OCI-LY3 (cell line): ENCODE measurements at regions not wholly inside any gene's neighbourhood (a gene's known extent, or its start where the extent isn't known, plus 50 kb on each side); places are given as distances from the start of the nearest gene placed in this dataset.
A peak's percentile ranks its signal among the peaks of the same experiment; 100 is the strongest.

ENCODE experiments used
- H2AFZ ChIP-seq: fragments of 200-600, 300-600 bp; shearing (Covaris generic); 2 replicates; pipeline ENCODE4 v1.6.0; 2014; ENCODE audit warnings: antibody characterized with exemption, low read depth, low read length
- H3K27ac ChIP-seq: fragments of 200-600, 300-600 bp; sonication (generic); 2 replicates; pipeline ENCODE4 v1.5.1; 2014; ENCODE audit warnings: mild to moderate bottlenecking, low read length, moderate library complexity, mixed read lengths
- H3K27me3 ChIP-seq: fragments of 200-600, 300-600 bp; sonication (generic); 2 replicates; pipeline ENCODE4 v1.6.1; 2014; ENCODE audit warnings: low read depth, low read length, mixed read lengths
- H3K36me3 ChIP-seq: fragments of 200-600, 300-600 bp; sonication (generic); replicated peaks from 2 replicates; pipeline ENCODE3; 2014; ENCODE audit warnings: low read depth, low read length, mixed read lengths
- H3K4me1 ChIP-seq: fragments of 300-600, 200-600 bp; sonication (generic); 2 replicates; pipeline ENCODE4 v1.6.1; 2014; ENCODE audit warnings: low read length, mixed read lengths
- H3K4me2 ChIP-seq: fragments of 200-600, 300-600 bp; sonication (generic); 2 replicates; pipeline ENCODE4 v1.6.1; 2014; ENCODE audit warnings: low read length, mixed read lengths
- H3K4me3 ChIP-seq: fragments of 300-600, 200-600 bp; sonication (generic); 2 replicates; pipeline ENCODE4 v1.5.1; 2014; ENCODE audit warnings: antibody characterized with exemption, mild to moderate bottlenecking, low read length, moderate library complexity
- H3K79me2 ChIP-seq: fragments of 300-600, 200-600 bp; shearing (Covaris generic); 2 replicates; pipeline ENCODE4 v1.6.1; 2014; ENCODE audit warnings: mild to moderate bottlenecking, low read length, mixed read lengths
- H3K9ac ChIP-seq: fragments of 300-600, 200-600 bp; shearing (Covaris generic); 2 replicates; pipeline ENCODE4 v1.6.0; 2014; ENCODE audit warnings: mild to moderate bottlenecking, low read length, moderate library complexity
- H3K9me3 ChIP-seq: fragments of 200-600, 300-600 bp; shearing (Covaris generic); 2 replicates; pipeline ENCODE4 v1.6.1; 2014; ENCODE audit warnings: low read length, mixed read lengths; ENCODE audit not compliant: insufficient read depth
- H4K20me1 ChIP-seq: fragments of 200-600, 300-600 bp; sonication (generic); 2 replicates; pipeline ENCODE4 v1.6.1; 2016; ENCODE audit warnings: low read length, mixed read lengths; ENCODE audit not compliant: insufficient read depth
- CTCF ChIP-seq: fragments of 200-600, 300-600 bp; sonication (generic); IDR thresholded peaks from 2 replicates; pipeline ENCODE4 v1.5.1; 2014; ENCODE audit warnings: antibody characterized with exemption, low read length, low read depth
- EZH2phosphoT487 ChIP-seq: fragments of 200-600 bp; shearing (Covaris generic); IDR thresholded peaks from 2 replicates; pipeline ENCODE4 v1.6.1; 2018; ENCODE audit warnings: antibody characterized with exemption, mixed run types, low read depth

DNA sequence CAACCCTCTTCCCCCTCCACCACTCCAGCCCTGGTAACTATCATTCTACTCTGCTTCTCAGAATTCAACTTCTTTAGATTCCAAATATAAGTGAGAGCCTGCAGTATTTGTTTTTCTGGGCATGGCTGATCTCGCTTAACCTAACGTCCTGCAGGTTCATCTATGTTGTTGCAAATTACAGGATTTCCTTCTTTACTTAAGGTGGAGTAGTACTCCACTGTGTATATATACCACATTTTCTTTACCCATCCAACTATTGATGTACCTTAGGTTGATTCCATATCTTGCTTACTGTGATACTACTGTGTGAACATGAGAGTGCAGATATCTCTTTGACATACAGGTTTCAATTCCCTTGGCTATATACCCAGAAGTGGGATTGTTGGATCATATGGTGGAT lies 106.3 kb upstream of the ZNF366 start:
- no peak overlapping the region for H2AFZ ChIP-seq
- no peak overlapping the region for H3K4me2 ChIP-seq
- no peak for TF ChIP-seq CTCF
- no peak for TF ChIP-seq EZH2phosphoT487

GRCh38 chr5:72612810-72613209 lies 105.6 kb upstream of the ZNF366 start:
- H4K20me1 ChIP-seq = no peaks in the 10 kb centered on the region
- TF ChIP-seq EZH2phosphoT487 (no peak), CTCF (no peak)
- H2AFZ ChIP-seq = no peak overlapping the region
- no peak overlapping the region for H3K4me2 ChIP-seq
- H3K27me3 ChIP-seq = no peaks in the 10 kb centered on the region
- no peaks in the 10 kb centered on the region for H3K4me1 ChIP-seq
- H3K4me3 ChIP-seq = no peak overlapping the region
- no peak overlapping the region for H3K9ac ChIP-seq
- H3K36me3 ChIP-seq = no peaks in the 10 kb centered on the region
- no peaks in the 10 kb centered on the region for H3K9me3 ChIP-seq
- no peaks in the 10 kb centered on the region for H3K79me2 ChIP-seq
- H3K27ac ChIP-seq = no peak overlapping the region

More for the DNA sequence above, 106.3 kb upstream of the ZNF366 start:
- Histone ChIP-seq H3K4me1 (no peaks in the 10 kb centered on the region), H4K20me1 (no peaks in the 10 kb centered on the region), H3K79me2 (no peaks in the 10 kb centered on the region), H3K9ac (no peak overlapping the region), H3K36me3 (no peaks in the 10 kb centered on the region), H3K27me3 (no peaks in the 10 kb centered on the region), H3K27ac (no peak overlapping the region), H3K4me3 (no peak overlapping the region), H3K9me3 (no peaks in the 10 kb centered on the region)

GRCh38 chr5:72611118-72611730 lies 104.0 kb upstream of the ZNF366 start:
- H4K20me1 ChIP-seq = no peaks in the 10 kb centered on the region
- H2AFZ ChIP-seq = no peak overlapping the region
- no peaks in the 10 kb centered on the region for H3K27me3 ChIP-seq
- H3K27ac ChIP-seq = no peak overlapping the region
- H3K79me2 ChIP-seq = no peaks in the 10 kb centered on the region
- no peaks in the 10 kb centered on the region for H3K4me1 ChIP-seq
- no peak overlapping the region for H3K4me2 ChIP-seq
- H3K9me3 ChIP-seq = no peaks in the 10 kb centered on the region
- H3K36me3 ChIP-seq = no peaks in the 10 kb centered on the region
- no peak for TF ChIP-seq EZH2phosphoT487
- TF ChIP-seq CTCF = peak; percentile 75
- H3K9ac ChIP-seq = no peak overlapping the region
- H3K4me3 ChIP-seq = no peak overlapping the region

GRCh38 chr5:72608926-72609325 lies 101.7 kb upstream of the ZNF366 start:
- Histone ChIP-seq H3K9ac (no peak overlapping the region), H3K79me2 (no peaks in the 10 kb centered on the region), H3K4me3 (no peak overlapping the region), H2AFZ (no peak overlapping the region), H4K20me1 (no peaks in the 10 kb centered on the region), H3K4me2 (no peak overlapping the region), H3K27ac (no peak overlapping the region), H3K4me1 (no peaks in the 10 kb centered on the region), H3K27me3 (no peaks in the 10 kb centered on the region), H3K9me3 (no peaks in the 10 kb centered on the region), H3K36me3 (no peaks in the 10 kb centered on the region)
- TF ChIP-seq EZH2phosphoT487 = no peak
- no peak for TF ChIP-seq CTCF
